Neural progenitor cell (in vitro differentiated cells): ENCODE measurements at regions not wholly inside any gene's neighbourhood (a gene's known extent, or its start where the extent isn't known, plus 50 kb on each side); places are given as distances from the start of the nearest gene placed in this dataset.
"Not testable (repeated sequence)": the region's sequence is repeated elsewhere in the genome, so short reads cannot be mapped to it uniquely, and the experiment has no call there.

Experiments used
- CTCF ChIP-seq: fragments of 200-600 bp; sonication (generic); IDR thresholded peaks from 2 replicates; pipeline ENCODE4 v1.5.1; 2017; ENCODE audit warnings: antibody characterized with exemption, mild to moderate bottlenecking
- EZH2 ChIP-seq: fragments of 200-600 bp; sonication (generic); IDR thresholded peaks from 2 replicates; pipeline ENCODE4 v1.6.1; 2017; ENCODE audit warnings: antibody characterized with exemption, mild to moderate bottlenecking, moderate library complexity

GRCh38 chr7:65794671-65795391 lies 78.0 kb upstream of the VKORC1L1 start:
- TF ChIP-seq CTCF, EZH2: not testable (repeated sequence)
